Testis (tissue), 2 donors: ENCODE measurements at regions not wholly inside any gene's neighbourhood (a gene's known extent, or its start where the extent isn't known, plus 50 kb on each side); places are given as distances from the start of the nearest gene placed in this dataset.

Experiments
- CTCF ChIP-seq, 3 experiments: fragments of 450-650 bp in 2 of 3; fragments of 200-600 bp in 1 of 3; sonication (generic) in 1 of 3; IDR thresholded peaks; one replicate each; pipeline ENCODE4 v1.5.1; 2016 to 2019; ENCODE audit warnings: antibody characterized with exemption in 3 of 3, mild to moderate bottlenecking in 2 of 3, moderate library complexity in 1 of 3
- POLR2A ChIP-seq: fragments of 450-650 bp; IDR thresholded peaks from one replicate; pipeline ENCODE4 v1.6.1; 2017; ENCODE audit warnings: antibody characterized with exemption, mild to moderate bottlenecking, moderate library complexity

- no peak for TF ChIP-seq CTCF (IDR thresholded peaks at IDR 0.05)
- TF ChIP-seq POLR2A = no peak
Observed at GRCh38 chr19:14322889-14323463, 58.3 kb upstream of the ADGRE5 start.
